SK-N-SH treated with all-trans-retinoic acid at 6 μM for 48 hours (cell line): ENCODE measurements at regions not wholly inside any gene's neighbourhood (a gene's known extent, or its start where the extent isn't known, plus 50 kb on each side); places are given as distances from the start of the nearest gene placed in this dataset.

Source experiments
- ATAC-seq: fragments of 200-7000 bp; cut with Tn5 transposase; 3 replicates; pipeline ENCODE4 v1.9.1; 2020; ENCODE audit warnings: mild to moderate bottlenecking, moderate library complexity
- ARNTL ChIP-seq: fragments of 450-650 bp; formaldehyde crosslinking; IDR thresholded peaks from 2 replicates; pipeline ENCODE4 v1.5.0; 2020; ENCODE audit warnings: low read depth, mild to moderate bottlenecking, moderate library complexity, borderline replicate concordance
- BACH2 ChIP-seq: fragments of 250-450 bp; sonication (Bioruptor Pico); IDR thresholded peaks from 2 replicates; pipeline ENCODE4 v1.9.0; 2021; ENCODE audit warnings: mild to moderate bottlenecking, borderline replicate concordance
- CREB5 ChIP-seq: fragments of 250-450 bp; sonication (Bioruptor Pico); IDR thresholded peaks from 2 replicates; pipeline ENCODE4 v1.5.1; 2020; ENCODE audit warnings: low read depth, mild to moderate bottlenecking, moderate library complexity
- CSDC2 ChIP-seq: fragments of 250-450 bp; sonication (Bioruptor Pico); IDR thresholded peaks from 2 replicates; pipeline ENCODE4 v1.5.0; 2020; ENCODE audit warnings: mild to moderate bottlenecking, moderate library complexity
- CSRNP3 ChIP-seq: fragments of 250-450 bp; sonication (Bioruptor Pico); IDR thresholded peaks from 2 replicates; pipeline ENCODE4 v1.5.1; 2021; ENCODE audit warnings: mild to moderate bottlenecking, moderate library complexity
- ESRRG ChIP-seq: fragments of 250-450 bp; sonication (Bioruptor Pico); IDR thresholded peaks from 2 replicates; pipeline ENCODE4 v1.6.1; 2021; ENCODE audit warnings: mild to moderate bottlenecking
- GLIS3 ChIP-seq: fragments of 250-450 bp; sonication (Bioruptor Pico); IDR thresholded peaks from 2 replicates; pipeline ENCODE4 v1.5.0; 2020; ENCODE audit warnings: mild to moderate bottlenecking, moderate library complexity
- ISL1 ChIP-seq: fragments of 250-450 bp; sonication (Bioruptor Pico); IDR thresholded peaks from 2 replicates; pipeline ENCODE4 v2.1.2; 2022; ENCODE audit warnings: mild to moderate bottlenecking, moderate library complexity
- OSR1 ChIP-seq: fragments of 250-450 bp; sonication (Bioruptor Pico); IDR thresholded peaks from 2 replicates; pipeline ENCODE4 v1.8.0; 2022; ENCODE audit warnings: moderate library complexity, mild to moderate bottlenecking, inconsistent platforms
- PATZ1 ChIP-seq: fragments of 250-450 bp; sonication (Bioruptor Pico); IDR thresholded peaks from 2 replicates; pipeline ENCODE4 v1.8.0; 2020; ENCODE audit warnings: mild to moderate bottlenecking, moderate library complexity, borderline replicate concordance
- PPARA ChIP-seq: fragments of 250-450 bp; sonication (Bioruptor Pico); IDR thresholded peaks from 2 replicates; pipeline ENCODE4 v1.5.0; 2020; ENCODE audit warnings: mild to moderate bottlenecking, borderline replicate concordance
- RARB ChIP-seq: fragments of 250-450 bp; sonication (Bioruptor Pico); IDR thresholded peaks from 2 replicates; pipeline ENCODE4 v1.8.0; 2021; ENCODE audit warnings: mild to moderate bottlenecking, moderate library complexity
- TCF4 ChIP-seq: fragments of 250-450 bp; sonication (Bioruptor Pico); IDR thresholded peaks from 2 replicates; pipeline ENCODE4 v1.8.0; 2021; ENCODE audit warnings: mild to moderate bottlenecking, moderate library complexity, borderline replicate concordance
- TSHZ2 ChIP-seq: fragments of 250-450 bp; sonication (Bioruptor Pico); IDR thresholded peaks from 2 replicates; pipeline ENCODE4 v1.5.0; 2020; ENCODE audit warnings: mild to moderate bottlenecking, moderate library complexity
- ZC3H10 ChIP-seq: fragments of 250-450 bp; sonication (Bioruptor Pico); IDR thresholded peaks from 2 replicates; pipeline ENCODE4 v1.5.1; 2021; ENCODE audit warnings: mild to moderate bottlenecking, moderate library complexity
- ZFP3 ChIP-seq: fragments of 250-450 bp; sonication (Bioruptor Pico); IDR thresholded peaks from 2 replicates; pipeline ENCODE4 v1.5.0; 2020; ENCODE audit warnings: mild to moderate bottlenecking, moderate library complexity
- ZFP30 ChIP-seq: fragments of 450-650 bp; formaldehyde crosslinking; IDR thresholded peaks from 2 replicates; pipeline ENCODE4 v1.5.0; 2022; ENCODE audit warnings: mild to moderate bottlenecking, moderate library complexity
- ZNF565 ChIP-seq: fragments of 450-650 bp; formaldehyde crosslinking; conservative IDR thresholded peaks from 2 replicates; pipeline ENCODE4 v1.5.0; 2020; ENCODE audit warnings: low read depth, mild to moderate bottlenecking, moderate library complexity
- ZNF70 ChIP-seq: fragments of 450-650 bp; formaldehyde crosslinking; IDR thresholded peaks from 2 replicates; pipeline ENCODE4 v1.5.0; 2020; ENCODE audit warnings: mild to moderate bottlenecking, moderate library complexity
- ZNF8 ChIP-seq: fragments of 450-650 bp; formaldehyde crosslinking; IDR thresholded peaks from 2 replicates; pipeline ENCODE4 v1.5.0; 2020; ENCODE audit warnings: mild to moderate bottlenecking, moderate library complexity

GRCh38 chr11:115075356-115075755 is 397.0 kb downstream of the NXPE2 start:
- no peak for ATAC-seq
- no peak for TF ChIP-seq BACH2 (CRISPR knock-in tag)
- no peak for TF ChIP-seq TCF4 (CRISPR knock-in tag)
- TF ChIP-seq ZNF70 (CRISPR knock-in tag), result no peak
- TF ChIP-seq CREB5 (CRISPR knock-in tag), result no peak
- no peak for TF ChIP-seq ZFP30
- TF ChIP-seq PATZ1 (CRISPR knock-in tag), result no peak
- no peak for TF ChIP-seq ZC3H10 (CRISPR knock-in tag)
- TF ChIP-seq ZNF8 (CRISPR knock-in tag), result no peak
- TF ChIP-seq PPARA (CRISPR knock-in tag), result no peak
- no peak for TF ChIP-seq GLIS3 (CRISPR knock-in tag)
- TF ChIP-seq ZFP3, result no peak
- TF ChIP-seq CSRNP3 (CRISPR knock-in tag), result no peak
- TF ChIP-seq TSHZ2, result no peak
- no peak for TF ChIP-seq ISL1 (CRISPR knock-in tag)
- TF ChIP-seq ESRRG (CRISPR knock-in tag), result no peak
- TF ChIP-seq CSDC2 (CRISPR knock-in tag), result no peak
- TF ChIP-seq OSR1 (CRISPR knock-in tag), result no peak
- TF ChIP-seq ZNF565, result no peak

GRCh38 chr11:115077740-115078139 is 399.4 kb downstream of the NXPE2 start:
- TF ChIP-seq ARNTL (CRISPR knock-in tag) (no peak), ZNF565 (no peak), CSDC2 (CRISPR knock-in tag) (no peak)
- TF ChIP-seq, all 23 proteins: peak for 0
- no peak for ATAC-seq

GRCh38 chr11:115078461-115079438 is 400.4 kb downstream of the NXPE2 start:
- no peak for ATAC-seq
- no peak for TF ChIP-seq ESRRG (CRISPR knock-in tag)
- TF ChIP-seq RARB (CRISPR knock-in tag), result no peak
- TF ChIP-seq ZNF70 (CRISPR knock-in tag), result no peak
- TF ChIP-seq TCF4 (CRISPR knock-in tag), result no peak

GRCh38 chr11:115080923-115081680 is 402.8 kb downstream of the NXPE2 start:
- no peak for TF ChIP-seq ZFP3
- TF ChIP-seq CREB5 (CRISPR knock-in tag), result no peak
- no peak for TF ChIP-seq ARNTL (CRISPR knock-in tag)
- no peak for TF ChIP-seq PPARA (CRISPR knock-in tag)
- TF ChIP-seq ISL1 (CRISPR knock-in tag), result no peak
- ATAC-seq, result no peak
